ENCODE measurements at regions not wholly inside any gene's neighbourhood (a gene's known extent, or its start where the extent isn't known, plus 50 kb on each side); places are given as distances from the start of the nearest gene placed in this dataset.
"Not testable (repeated sequence)": the region's sequence is repeated elsewhere in the genome, so short reads cannot be mapped to it uniquely, and the experiment has no call there.

- H3K27me3 ChIP-seq = no peaks in the 10 kb centered on the region
- ATAC-seq = no peak
- peaks cover 0 to 7% (median 0%) of the 10 kb centered on the region in 3 donors for H3K9me3 ChIP-seq
- H3K36me3 ChIP-seq = no peaks in the 10 kb centered on the region
- no peak overlapping the region for H3K27ac ChIP-seq
- WGBS, 2 donors (ENCODE audit: low coverage in 1 of 2) = 55 to 67% methylated on average over 1 of the region's 1 CpG
- TF ChIP-seq POLR2AphosphoS5 (IDR thresholded peaks at IDR 0.05) (no peak), CTCF (IDR thresholded peaks at IDR 0.05) (no peak)
- no peak overlapping the region for H3K4me3 ChIP-seq
- no peaks in the 10 kb centered on the region for H3K4me1 ChIP-seq
These were observed 302.2 kb downstream of the CGGBP1 start for GRCh38 chr3:87756616-87757015.

- TF ChIP-seq EP300 (IDR thresholded peaks at IDR 0.05) (no peak), CTCF (IDR thresholded peaks at IDR 0.05) (no peak), POLR2A (IDR thresholded peaks at IDR 0.05) (no peak), POLR2AphosphoS5 (IDR thresholded peaks at IDR 0.05) (no peak)
These were observed 303.0 kb downstream of the CGGBP1 start for GRCh38 chr3:87755852-87756251.

GRCh38 chr3:87742250-87742649 lies 316.6 kb downstream of the CGGBP1 start:
- 65 to 79% methylated on average over 2 of the region's 2 CpGs for WGBS, 2 donors (ENCODE audit: low coverage in 1 of 2)
- Histone ChIP-seq H3K9me3 (peaks cover 0 to 31% (median 0%) of the 10 kb centered on the region in 3 donors), H3K27ac (no peak overlapping the region), H3K4me1 (no peaks in the 10 kb centered on the region), H3K4me3 (no peak overlapping the region), H3K36me3 (no peaks in the 10 kb centered on the region), H3K27me3 (no peaks in the 10 kb centered on the region)
- ATAC-seq = no peak
- TF ChIP-seq EP300 (IDR thresholded peaks at IDR 0.05) = no peak
- TF ChIP-seq POLR2AphosphoS5 (IDR thresholded peaks at IDR 0.05) = no peak
- no peak for TF ChIP-seq POLR2A (IDR thresholded peaks at IDR 0.05)
- no peak for TF ChIP-seq CTCF (IDR thresholded peaks at IDR 0.05)

More at GRCh38 chr3:87755852-87756251, 303.0 kb downstream of the CGGBP1 start:
- no peaks in the 10 kb centered on the region for H3K4me1 ChIP-seq
- H3K36me3 ChIP-seq = no peaks in the 10 kb centered on the region
- peaks cover 0 to 4% (median 0%) of the 10 kb centered on the region in 3 donors for H3K9me3 ChIP-seq
- no peak overlapping the region for H3K27ac ChIP-seq
- H3K27me3 ChIP-seq = no peaks in the 10 kb centered on the region
- no peak overlapping the region for H3K4me3 ChIP-seq
- no peak for ATAC-seq

GRCh38 chr3:87740894-87741293 lies 317.9 kb downstream of the CGGBP1 start:
- WGBS, 2 donors (ENCODE audit: low coverage in 1 of 2) = 80 to 100% methylated on average over 1 of the region's 1 CpG
- peaks cover 0 to 31% (median 0%) of the 10 kb centered on the region in 3 donors for H3K9me3 ChIP-seq

GRCh38 chr3:87737817-87738216 lies 321.0 kb downstream of the CGGBP1 start:
- peaks cover 0 to 23% (median 0%) of the 10 kb centered on the region in 3 donors for H3K9me3 ChIP-seq
- not testable (repeated sequence) for H3K36me3 ChIP-seq, H3K27ac ChIP-seq, H3K27me3 ChIP-seq, ATAC-seq, H3K4me3 ChIP-seq, H3K4me1 ChIP-seq
- 88% methylated on average over 3 of the region's 3 CpGs; no CpG with 5 or more reads in 1 of the 2 donors for WGBS, 2 donors (ENCODE audit: low coverage in 1 of 2)

More at GRCh38 chr3:87740894-87741293, 317.9 kb downstream of the CGGBP1 start:
- not testable (repeated sequence) for ATAC-seq, H3K27me3 ChIP-seq, H3K27ac ChIP-seq, H3K36me3 ChIP-seq, H3K4me3 ChIP-seq, H3K4me1 ChIP-seq

- Histone ChIP-seq H3K27me3 (no peaks in the 10 kb centered on the region), H3K4me1 (no peaks in the 10 kb centered on the region), H3K4me3 (no peak overlapping the region), H3K27ac (no peak overlapping the region), H3K9me3 (no peaks in the 10 kb centered on the region), H3K36me3 (no peaks in the 10 kb centered on the region)
- no peak for ATAC-seq
- WGBS, 2 donors (ENCODE audit: low coverage in 1 of 2) = 79 to 84% methylated on average over 6 to 10 of the region's 10 CpGs
- TF ChIP-seq EP300 (IDR thresholded peaks at IDR 0.05) (no peak), POLR2AphosphoS5 (IDR thresholded peaks at IDR 0.05) (no peak)
These were observed 325.0 kb downstream of the CGGBP1 start for GRCh38 chr3:87733671-87734367.

Measured in gastroesophageal sphincter (tissue), 4 donors.